ENCODE measurements at regions not wholly inside any gene's neighbourhood (a gene's known extent, or its start where the extent isn't known, plus 50 kb on each side); places are given as distances from the start of the nearest gene placed in this dataset.

DNA sequence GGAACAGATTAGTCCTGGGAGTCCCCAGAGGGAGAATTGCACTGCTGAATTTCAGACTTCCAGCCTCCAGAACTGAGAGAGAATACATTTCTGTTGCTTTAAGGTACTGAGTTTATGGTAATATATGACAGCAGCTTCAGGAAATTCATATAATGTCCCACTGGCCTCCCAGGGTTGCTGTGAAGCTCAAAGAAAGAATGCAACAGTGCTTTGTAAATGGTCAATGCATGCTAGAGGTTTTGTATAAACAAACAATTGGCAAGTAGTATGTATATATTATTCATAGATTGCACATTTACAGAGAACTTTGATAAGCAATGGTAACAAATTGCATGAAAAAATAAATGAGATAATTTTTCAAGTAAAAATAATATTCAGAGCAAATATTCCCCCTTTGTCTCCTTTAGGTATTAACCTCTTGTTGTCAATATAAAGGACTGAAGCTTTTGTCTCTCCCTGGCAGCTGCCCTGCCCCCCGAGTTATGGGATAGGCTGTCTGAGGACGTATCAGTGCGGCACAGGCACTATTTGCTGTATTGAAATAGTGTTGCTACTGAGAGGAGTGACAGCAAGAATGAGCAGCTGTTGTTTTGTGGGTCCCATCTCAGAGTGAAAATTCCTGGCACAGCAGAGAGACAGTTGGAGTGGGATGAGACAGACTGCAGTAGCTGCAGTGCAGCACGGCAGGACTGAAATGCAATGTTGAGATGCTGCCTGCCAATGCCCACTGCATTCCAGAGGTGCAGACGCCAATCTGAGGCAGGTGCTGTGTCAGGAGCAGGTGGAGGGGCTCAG is 194.2 kb upstream of the GLRA1 start (continued):
- TF ChIP-seq, protein P1, sequence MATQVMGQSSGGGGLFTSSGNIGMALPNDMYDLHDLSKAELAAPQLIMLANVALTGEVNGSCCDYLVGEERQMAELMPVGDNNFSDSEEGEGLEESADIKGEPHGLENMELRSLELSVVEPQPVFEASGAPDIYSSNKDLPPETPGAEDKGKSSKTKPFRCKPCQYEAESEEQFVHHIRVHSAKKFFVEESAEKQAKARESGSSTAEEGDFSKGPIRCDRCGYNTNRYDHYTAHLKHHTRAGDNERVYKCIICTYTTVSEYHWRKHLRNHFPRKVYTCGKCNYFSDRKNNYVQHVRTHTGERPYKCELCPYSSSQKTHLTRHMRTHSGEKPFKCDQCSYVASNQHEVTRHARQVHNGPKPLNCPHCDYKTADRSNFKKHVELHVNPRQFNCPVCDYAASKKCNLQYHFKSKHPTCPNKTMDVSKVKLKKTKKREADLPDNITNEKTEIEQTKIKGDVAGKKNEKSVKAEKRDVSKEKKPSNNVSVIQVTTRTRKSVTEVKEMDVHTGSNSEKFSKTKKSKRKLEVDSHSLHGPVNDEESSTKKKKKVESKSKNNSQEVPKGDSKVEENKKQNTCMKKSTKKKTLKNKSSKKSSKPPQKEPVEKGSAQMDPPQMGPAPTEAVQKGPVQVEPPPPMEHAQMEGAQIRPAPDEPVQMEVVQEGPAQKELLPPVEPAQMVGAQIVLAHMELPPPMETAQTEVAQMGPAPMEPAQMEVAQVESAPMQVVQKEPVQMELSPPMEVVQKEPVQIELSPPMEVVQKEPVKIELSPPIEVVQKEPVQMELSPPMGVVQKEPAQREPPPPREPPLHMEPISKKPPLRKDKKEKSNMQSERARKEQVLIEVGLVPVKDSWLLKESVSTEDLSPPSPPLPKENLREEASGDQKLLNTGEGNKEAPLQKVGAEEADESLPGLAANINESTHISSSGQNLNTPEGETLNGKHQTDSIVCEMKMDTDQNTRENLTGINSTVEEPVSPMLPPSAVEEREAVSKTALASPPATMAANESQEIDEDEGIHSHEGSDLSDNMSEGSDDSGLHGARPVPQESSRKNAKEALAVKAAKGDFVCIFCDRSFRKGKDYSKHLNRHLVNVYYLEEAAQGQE (tag by site-specific recombination; IDR thresholded peaks at IDR 0.05): no peak
- no peak for TF ChIP-seq ZNF391 (tag by site-specific recombination; IDR thresholded peaks at IDR 0.05; ENCODE audit: borderline replicate concordance, low read depth)
- TF ChIP-seq ZNF621 (tag by site-specific recombination; IDR thresholded peaks at IDR 0.05): no peak
- TF ChIP-seq ZNF785 (tag by site-specific recombination; IDR thresholded peaks at IDR 0.05): no peak
- TF ChIP-seq, protein P2, sequence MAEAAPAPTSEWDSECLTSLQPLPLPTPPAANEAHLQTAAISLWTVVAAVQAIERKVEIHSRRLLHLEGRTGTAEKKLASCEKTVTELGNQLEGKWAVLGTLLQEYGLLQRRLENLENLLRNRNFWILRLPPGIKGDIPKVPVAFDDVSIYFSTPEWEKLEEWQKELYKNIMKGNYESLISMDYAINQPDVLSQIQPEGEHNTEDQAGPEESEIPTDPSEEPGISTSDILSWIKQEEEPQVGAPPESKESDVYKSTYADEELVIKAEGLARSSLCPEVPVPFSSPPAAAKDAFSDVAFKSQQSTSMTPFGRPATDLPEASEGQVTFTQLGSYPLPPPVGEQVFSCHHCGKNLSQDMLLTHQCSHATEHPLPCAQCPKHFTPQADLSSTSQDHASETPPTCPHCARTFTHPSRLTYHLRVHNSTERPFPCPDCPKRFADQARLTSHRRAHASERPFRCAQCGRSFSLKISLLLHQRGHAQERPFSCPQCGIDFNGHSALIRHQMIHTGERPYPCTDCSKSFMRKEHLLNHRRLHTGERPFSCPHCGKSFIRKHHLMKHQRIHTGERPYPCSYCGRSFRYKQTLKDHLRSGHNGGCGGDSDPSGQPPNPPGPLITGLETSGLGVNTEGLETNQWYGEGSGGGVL (tag by site-specific recombination; IDR thresholded peaks at IDR 0.05): no peak

DNA sequence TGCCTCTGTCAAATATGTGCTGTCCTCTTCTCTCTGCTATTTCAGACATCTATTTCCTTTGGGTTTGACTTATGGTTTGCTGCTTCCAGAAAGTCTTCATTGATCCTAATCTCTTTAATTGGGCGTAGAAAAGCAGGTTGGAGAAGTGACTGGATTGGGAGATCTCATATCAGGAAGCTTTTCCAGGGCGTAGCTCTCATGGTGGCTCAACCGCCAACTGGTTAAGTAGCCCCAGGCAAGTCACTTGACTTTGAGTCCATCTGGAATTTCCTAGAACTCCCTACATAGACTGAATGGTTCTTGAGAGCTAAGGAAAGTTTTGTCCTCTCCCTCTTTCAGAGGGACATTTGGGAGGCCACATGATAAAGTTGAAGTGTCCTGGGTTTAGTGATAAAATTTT is 192.3 kb upstream of the GLRA1 start:
- TF ChIP-seq ZNF768 (tag by site-specific recombination; IDR thresholded peaks at IDR 0.05) (no peak), ZNF571 (tag by site-specific recombination; IDR thresholded peaks at IDR 0.05) (no peak), ZNF114 (tag by site-specific recombination; IDR thresholded peaks at IDR 0.05) (no peak), ZNF394 (tag by site-specific recombination; IDR thresholded peaks at IDR 0.05; ENCODE audit: borderline replicate concordance) (no peak)
- H3K36me3 ChIP-seq (ENCODE audit: control insufficient read depth in 2 of 2, insufficient read depth in 1 of 2, low read length in 2 of 2): no peaks in the 10 kb centered on the region
- H3K9me3 ChIP-seq (ENCODE audit: control insufficient read depth, insufficient read depth, low read depth, low read length): no peaks in the 10 kb centered on the region
- H3K4me3 ChIP-seq (ENCODE audit: low read depth, low read length): no peak overlapping the region
- POLR2A ChIA-PET: no interaction called here
- no peaks in the 10 kb centered on the region for H3K4me1 ChIP-seq (ENCODE audit: control insufficient read depth, insufficient read depth, low read length)
- CTCF ChIA-PET: interaction anchor here (0.6 to 1.3 kb wide), 4 partner anchors 15 to 987 kb away, joined by 3 to 6 read pairs (median 5); no protein-coding TSS in a partner anchor
- H3K27ac ChIP-seq (ENCODE audit: extremely low read depth, low read depth, low read length): no peak overlapping the region

DNA sequence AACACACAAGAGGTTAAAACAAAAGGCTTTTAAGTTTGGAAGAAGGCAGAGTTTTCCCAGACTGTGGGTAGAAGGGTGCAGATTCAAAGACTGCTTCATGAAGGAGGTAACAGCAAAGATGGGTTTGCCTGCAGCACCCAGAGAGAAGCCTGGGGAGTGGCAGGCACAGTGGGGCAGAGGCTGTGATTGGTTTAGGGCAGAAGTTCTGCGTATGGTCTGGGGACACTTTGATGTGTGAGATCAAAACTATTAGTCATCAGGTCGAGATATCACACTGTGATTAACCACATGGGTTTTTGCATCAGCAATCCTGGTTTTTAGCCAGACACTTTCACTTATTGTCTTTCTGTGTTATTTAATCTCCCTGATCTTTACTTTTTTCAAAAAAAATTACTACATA is 188.8 kb upstream of the GLRA1 start:
- Histone ChIP-seq H3K36me3 (ENCODE audit: control insufficient read depth in 2 of 2, insufficient read depth in 1 of 2, low read length in 2 of 2) (no peaks in the 10 kb centered on the region), H3K4me3 (ENCODE audit: low read depth, low read length) (no peak overlapping the region), H3K9me3 (ENCODE audit: control insufficient read depth, insufficient read depth, low read depth, low read length) (no peaks in the 10 kb centered on the region), H3K27ac (ENCODE audit: extremely low read depth, low read depth, low read length) (no peak overlapping the region), H3K4me1 (ENCODE audit: control insufficient read depth, insufficient read depth, low read length) (no peaks in the 10 kb centered on the region)
- CTCF ChIA-PET: interaction anchor here (0.8 kb wide), 1 partner anchor 26 kb away, joined by 3 read pairs; no protein-coding TSS in a partner anchor
- POLR2A ChIA-PET: no interaction called here
- TF ChIP-seq ZNF223 (tag by site-specific recombination; IDR thresholded peaks at IDR 0.05) (no peak), TCF7L2 (IDR thresholded peaks at IDR 0.05; ENCODE audit: borderline replicate concordance, low read depth, low read length) (no peak), ZNF621 (tag by site-specific recombination; IDR thresholded peaks at IDR 0.05) (no peak), ZNF221 (tag by site-specific recombination; IDR thresholded peaks at IDR 0.05; ENCODE audit: borderline replicate concordance) (no peak), ZNF560 (tag by site-specific recombination; IDR thresholded peaks at IDR 0.05; ENCODE audit: borderline replicate concordance) (no peak), ZNF324 (tag by site-specific recombination; IDR thresholded peaks at IDR 0.05) (no peak), ZNF843 (tag by site-specific recombination; IDR thresholded peaks at IDR 0.05) (no peak), ZNF549 (tag by site-specific recombination; IDR thresholded peaks at IDR 0.05) (no peak), ZFP41 (tag by site-specific recombination; IDR thresholded peaks at IDR 0.05; ENCODE audit: borderline replicate concordance) (no peak), ZNF596 (tag by site-specific recombination; IDR thresholded peaks at IDR 0.05) (no peak), ZXDB (tag by site-specific recombination; IDR thresholded peaks at IDR 0.05) (no peak), REPIN1 (tag by site-specific recombination; IDR thresholded peaks at IDR 0.05; ENCODE audit: low read depth) (no peak)
- TF ChIP-seq, protein P3, sequence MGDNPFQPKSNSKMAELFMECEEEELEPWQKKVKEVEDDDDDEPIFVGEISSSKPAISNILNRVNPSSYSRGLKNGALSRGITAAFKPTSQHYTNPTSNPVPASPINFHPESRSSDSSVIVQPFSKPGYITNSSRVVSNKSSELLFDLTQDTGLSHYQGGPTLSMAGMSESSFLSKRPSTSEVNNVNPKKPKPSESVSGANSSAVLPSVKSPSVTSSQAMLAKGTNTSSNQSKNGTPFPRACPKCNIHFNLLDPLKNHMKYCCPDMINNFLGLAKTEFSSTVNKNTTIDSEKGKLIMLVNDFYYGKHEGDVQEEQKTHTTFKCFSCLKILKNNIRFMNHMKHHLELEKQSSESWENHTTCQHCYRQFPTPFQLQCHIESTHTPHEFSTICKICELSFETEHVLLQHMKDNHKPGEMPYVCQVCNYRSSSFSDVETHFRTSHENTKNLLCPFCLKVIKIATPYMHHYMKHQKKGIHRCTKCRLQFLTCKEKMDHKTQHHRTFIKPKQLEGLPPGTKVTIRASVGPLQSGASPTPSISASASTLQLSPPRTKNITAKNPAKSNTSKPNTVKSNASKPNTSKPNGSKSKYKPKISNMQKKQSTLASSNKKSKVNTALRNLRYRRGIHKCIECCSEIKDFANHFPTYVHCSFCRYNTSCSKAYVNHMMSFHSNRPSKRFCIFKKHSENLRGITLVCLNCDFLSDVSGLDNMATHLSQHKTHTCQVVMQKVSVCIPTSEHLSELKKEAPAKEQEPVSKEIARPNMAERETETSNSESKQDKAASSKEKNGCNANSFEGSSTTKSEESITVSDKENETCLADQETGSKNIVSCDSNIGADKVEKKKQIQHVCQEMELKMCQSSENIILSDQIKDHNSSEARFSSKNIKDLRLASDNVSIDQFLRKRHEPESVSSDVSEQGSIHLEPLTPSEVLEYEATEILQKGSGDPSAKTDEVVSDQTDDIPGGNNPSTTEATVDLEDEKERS (tag by site-specific recombination; IDR thresholded peaks at IDR 0.05): no peak
- TF ChIP-seq, protein P4, sequence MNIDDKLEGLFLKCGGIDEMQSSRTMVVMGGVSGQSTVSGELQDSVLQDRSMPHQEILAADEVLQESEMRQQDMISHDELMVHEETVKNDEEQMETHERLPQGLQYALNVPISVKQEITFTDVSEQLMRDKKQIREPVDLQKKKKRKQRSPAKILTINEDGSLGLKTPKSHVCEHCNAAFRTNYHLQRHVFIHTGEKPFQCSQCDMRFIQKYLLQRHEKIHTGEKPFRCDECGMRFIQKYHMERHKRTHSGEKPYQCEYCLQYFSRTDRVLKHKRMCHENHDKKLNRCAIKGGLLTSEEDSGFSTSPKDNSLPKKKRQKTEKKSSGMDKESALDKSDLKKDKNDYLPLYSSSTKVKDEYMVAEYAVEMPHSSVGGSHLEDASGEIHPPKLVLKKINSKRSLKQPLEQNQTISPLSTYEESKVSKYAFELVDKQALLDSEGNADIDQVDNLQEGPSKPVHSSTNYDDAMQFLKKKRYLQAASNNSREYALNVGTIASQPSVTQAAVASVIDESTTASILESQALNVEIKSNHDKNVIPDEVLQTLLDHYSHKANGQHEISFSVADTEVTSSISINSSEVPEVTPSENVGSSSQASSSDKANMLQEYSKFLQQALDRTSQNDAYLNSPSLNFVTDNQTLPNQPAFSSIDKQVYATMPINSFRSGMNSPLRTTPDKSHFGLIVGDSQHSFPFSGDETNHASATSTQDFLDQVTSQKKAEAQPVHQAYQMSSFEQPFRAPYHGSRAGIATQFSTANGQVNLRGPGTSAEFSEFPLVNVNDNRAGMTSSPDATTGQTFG (tag by site-specific recombination; IDR thresholded peaks at IDR 0.05; ENCODE audit: borderline replicate concordance): no peak
